ENCODE measurements at regions not wholly inside any gene's neighbourhood (a gene's known extent, or its start where the extent isn't known, plus 50 kb on each side); places are given as distances from the start of the nearest gene placed in this dataset.
"Not testable (repeated sequence)": the region's sequence is repeated elsewhere in the genome, so short reads cannot be mapped to it uniquely, and the experiment has no call there.

DNA sequence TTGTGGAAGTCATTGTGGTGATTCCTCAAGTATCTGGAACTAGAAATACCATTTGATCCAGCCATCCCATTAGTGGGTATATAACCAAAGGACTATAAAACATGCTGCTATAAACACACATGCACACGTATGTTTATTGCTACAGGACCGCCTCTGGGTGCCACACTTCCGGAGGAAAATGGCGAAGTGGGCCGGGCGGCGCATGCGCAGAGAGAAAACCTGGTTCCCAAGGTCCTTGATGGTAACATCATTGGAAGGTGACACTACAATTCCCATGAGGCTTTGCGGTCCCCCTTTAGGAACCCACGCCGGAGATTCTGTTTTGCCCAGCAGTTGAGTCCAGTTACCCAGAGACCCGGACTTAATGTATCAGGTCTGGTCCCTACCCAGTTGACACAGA, 640.4 kb downstream of the CWH43 start:
- TF ChIP-seq POLR2A (IDR thresholded peaks at IDR 0.05; ENCODE audit: borderline replicate concordance, extremely low read depth, insufficient read depth, insufficient read length); POLR2AphosphoS5 (IDR thresholded peaks at IDR 0.05; ENCODE audit: low read depth, low read length); SIN3A (IDR thresholded peaks at IDR 0.05; ENCODE audit: low read depth); JUND (IDR thresholded peaks at IDR 0.05); SRF (IDR thresholded peaks at IDR 0.05; ENCODE audit: low read depth): not testable (repeated sequence)
- TF ChIP-seq, protein P1, sequence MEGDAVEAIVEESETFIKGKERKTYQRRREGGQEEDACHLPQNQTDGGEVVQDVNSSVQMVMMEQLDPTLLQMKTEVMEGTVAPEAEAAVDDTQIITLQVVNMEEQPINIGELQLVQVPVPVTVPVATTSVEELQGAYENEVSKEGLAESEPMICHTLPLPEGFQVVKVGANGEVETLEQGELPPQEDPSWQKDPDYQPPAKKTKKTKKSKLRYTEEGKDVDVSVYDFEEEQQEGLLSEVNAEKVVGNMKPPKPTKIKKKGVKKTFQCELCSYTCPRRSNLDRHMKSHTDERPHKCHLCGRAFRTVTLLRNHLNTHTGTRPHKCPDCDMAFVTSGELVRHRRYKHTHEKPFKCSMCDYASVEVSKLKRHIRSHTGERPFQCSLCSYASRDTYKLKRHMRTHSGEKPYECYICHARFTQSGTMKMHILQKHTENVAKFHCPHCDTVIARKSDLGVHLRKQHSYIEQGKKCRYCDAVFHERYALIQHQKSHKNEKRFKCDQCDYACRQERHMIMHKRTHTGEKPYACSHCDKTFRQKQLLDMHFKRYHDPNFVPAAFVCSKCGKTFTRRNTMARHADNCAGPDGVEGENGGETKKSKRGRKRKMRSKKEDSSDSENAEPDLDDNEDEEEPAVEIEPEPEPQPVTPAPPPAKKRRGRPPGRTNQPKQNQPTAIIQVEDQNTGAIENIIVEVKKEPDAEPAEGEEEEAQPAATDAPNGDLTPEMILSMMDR (IDR thresholded peaks at IDR 0.05 in 2 of 3, conservative IDR thresholded peaks at IDR 0.05 in 1 of 3; ENCODE audit: borderline replicate concordance in 1 of 3, insufficient read depth in 1 of 3, low read depth in 2 of 3, low read length in 2 of 3), result not testable (repeated sequence)
- TF ChIP-seq, protein P2, sequence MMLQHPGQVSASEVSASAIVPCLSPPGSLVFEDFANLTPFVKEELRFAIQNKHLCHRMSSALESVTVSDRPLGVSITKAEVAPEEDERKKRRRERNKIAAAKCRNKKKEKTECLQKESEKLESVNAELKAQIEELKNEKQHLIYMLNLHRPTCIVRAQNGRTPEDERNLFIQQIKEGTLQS (IDR thresholded peaks at IDR 0.05), result not testable (repeated sequence)
- TF ChIP-seq, protein P3, sequence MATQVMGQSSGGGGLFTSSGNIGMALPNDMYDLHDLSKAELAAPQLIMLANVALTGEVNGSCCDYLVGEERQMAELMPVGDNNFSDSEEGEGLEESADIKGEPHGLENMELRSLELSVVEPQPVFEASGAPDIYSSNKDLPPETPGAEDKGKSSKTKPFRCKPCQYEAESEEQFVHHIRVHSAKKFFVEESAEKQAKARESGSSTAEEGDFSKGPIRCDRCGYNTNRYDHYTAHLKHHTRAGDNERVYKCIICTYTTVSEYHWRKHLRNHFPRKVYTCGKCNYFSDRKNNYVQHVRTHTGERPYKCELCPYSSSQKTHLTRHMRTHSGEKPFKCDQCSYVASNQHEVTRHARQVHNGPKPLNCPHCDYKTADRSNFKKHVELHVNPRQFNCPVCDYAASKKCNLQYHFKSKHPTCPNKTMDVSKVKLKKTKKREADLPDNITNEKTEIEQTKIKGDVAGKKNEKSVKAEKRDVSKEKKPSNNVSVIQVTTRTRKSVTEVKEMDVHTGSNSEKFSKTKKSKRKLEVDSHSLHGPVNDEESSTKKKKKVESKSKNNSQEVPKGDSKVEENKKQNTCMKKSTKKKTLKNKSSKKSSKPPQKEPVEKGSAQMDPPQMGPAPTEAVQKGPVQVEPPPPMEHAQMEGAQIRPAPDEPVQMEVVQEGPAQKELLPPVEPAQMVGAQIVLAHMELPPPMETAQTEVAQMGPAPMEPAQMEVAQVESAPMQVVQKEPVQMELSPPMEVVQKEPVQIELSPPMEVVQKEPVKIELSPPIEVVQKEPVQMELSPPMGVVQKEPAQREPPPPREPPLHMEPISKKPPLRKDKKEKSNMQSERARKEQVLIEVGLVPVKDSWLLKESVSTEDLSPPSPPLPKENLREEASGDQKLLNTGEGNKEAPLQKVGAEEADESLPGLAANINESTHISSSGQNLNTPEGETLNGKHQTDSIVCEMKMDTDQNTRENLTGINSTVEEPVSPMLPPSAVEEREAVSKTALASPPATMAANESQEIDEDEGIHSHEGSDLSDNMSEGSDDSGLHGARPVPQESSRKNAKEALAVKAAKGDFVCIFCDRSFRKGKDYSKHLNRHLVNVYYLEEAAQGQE (IDR thresholded peaks at IDR 0.05; ENCODE audit: low read depth), result not testable (repeated sequence)
- TF ChIP-seq, protein P4, sequence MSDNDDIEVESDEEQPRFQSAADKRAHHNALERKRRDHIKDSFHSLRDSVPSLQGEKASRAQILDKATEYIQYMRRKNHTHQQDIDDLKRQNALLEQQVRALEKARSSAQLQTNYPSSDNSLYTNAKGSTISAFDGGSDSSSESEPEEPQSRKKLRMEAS (IDR thresholded peaks at IDR 0.05), result not testable (repeated sequence)

Measured in HCT116 (cell line).